Upper lobe of left lung (tissue), 4 donors: ENCODE measurements at regions not wholly inside any gene's neighbourhood (a gene's known extent, or its start where the extent isn't known, plus 50 kb on each side); places are given as distances from the start of the nearest gene placed in this dataset.

ENCODE experiments used
- POLR2A ChIP-seq, 4 donors: fragments of 450-650 bp; IDR thresholded peaks; one replicate each; pipeline ENCODE4 v1.5.1; 2016 to 2017; ENCODE audit warnings: antibody characterized with exemption in 4 of 4, mild to moderate bottlenecking in 2 of 4
- POLR2AphosphoS5 ChIP-seq, 2 donors: sonication (generic); formaldehyde crosslinking; IDR thresholded peaks; one replicate each; pipeline ENCODE4 v1.5.1; 2017; ENCODE audit warnings: antibody characterized with exemption in 2 of 2
- TF ChIP-seq, protein P1 (sequence below), 6 experiments: fragments of 450-650 bp in 4 of 6; fragments of 200-600 bp in 2 of 6; sonication (generic) in 2 of 6; IDR thresholded peaks; one replicate each; pipeline ENCODE4 v1.5.1; 2016 to 2019; ENCODE audit warnings: antibody characterized with exemption in 6 of 6

- TF ChIP-seq POLR2A (IDR thresholded peaks at IDR 0.05): no peak
- TF ChIP-seq, protein P1, sequence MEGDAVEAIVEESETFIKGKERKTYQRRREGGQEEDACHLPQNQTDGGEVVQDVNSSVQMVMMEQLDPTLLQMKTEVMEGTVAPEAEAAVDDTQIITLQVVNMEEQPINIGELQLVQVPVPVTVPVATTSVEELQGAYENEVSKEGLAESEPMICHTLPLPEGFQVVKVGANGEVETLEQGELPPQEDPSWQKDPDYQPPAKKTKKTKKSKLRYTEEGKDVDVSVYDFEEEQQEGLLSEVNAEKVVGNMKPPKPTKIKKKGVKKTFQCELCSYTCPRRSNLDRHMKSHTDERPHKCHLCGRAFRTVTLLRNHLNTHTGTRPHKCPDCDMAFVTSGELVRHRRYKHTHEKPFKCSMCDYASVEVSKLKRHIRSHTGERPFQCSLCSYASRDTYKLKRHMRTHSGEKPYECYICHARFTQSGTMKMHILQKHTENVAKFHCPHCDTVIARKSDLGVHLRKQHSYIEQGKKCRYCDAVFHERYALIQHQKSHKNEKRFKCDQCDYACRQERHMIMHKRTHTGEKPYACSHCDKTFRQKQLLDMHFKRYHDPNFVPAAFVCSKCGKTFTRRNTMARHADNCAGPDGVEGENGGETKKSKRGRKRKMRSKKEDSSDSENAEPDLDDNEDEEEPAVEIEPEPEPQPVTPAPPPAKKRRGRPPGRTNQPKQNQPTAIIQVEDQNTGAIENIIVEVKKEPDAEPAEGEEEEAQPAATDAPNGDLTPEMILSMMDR (IDR thresholded peaks at IDR 0.05): no peak
- TF ChIP-seq POLR2AphosphoS5 (IDR thresholded peaks at IDR 0.05): no peak
Observed at GRCh38 chr5:143649937-143650621, 161.9 kb upstream of the HMHB1 start.
